ENCODE measurements at regions not wholly inside any gene's neighbourhood (a gene's known extent, or its start where the extent isn't known, plus 50 kb on each side); places are given as distances from the start of the nearest gene placed in this dataset.
"Not testable (repeated sequence)": the region's sequence is repeated elsewhere in the genome, so short reads cannot be mapped to it uniquely, and the experiment has no call there.

GRCh38 chr7:32793053-32793452 lies 98.5 kb downstream of the KBTBD2 start:
- TF ChIP-seq, protein P1, sequence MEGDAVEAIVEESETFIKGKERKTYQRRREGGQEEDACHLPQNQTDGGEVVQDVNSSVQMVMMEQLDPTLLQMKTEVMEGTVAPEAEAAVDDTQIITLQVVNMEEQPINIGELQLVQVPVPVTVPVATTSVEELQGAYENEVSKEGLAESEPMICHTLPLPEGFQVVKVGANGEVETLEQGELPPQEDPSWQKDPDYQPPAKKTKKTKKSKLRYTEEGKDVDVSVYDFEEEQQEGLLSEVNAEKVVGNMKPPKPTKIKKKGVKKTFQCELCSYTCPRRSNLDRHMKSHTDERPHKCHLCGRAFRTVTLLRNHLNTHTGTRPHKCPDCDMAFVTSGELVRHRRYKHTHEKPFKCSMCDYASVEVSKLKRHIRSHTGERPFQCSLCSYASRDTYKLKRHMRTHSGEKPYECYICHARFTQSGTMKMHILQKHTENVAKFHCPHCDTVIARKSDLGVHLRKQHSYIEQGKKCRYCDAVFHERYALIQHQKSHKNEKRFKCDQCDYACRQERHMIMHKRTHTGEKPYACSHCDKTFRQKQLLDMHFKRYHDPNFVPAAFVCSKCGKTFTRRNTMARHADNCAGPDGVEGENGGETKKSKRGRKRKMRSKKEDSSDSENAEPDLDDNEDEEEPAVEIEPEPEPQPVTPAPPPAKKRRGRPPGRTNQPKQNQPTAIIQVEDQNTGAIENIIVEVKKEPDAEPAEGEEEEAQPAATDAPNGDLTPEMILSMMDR (IDR thresholded peaks at IDR 0.05), result not testable (repeated sequence)
- not testable (repeated sequence) for TF ChIP-seq POLR2A, EP300 (IDR thresholded peaks at IDR 0.05)
